DMS153 treated with DMSO at 0.1 percent for 48 hours (cell line): ENCODE measurements at regions not wholly inside any gene's neighbourhood (a gene's known extent, or its start where the extent isn't known, plus 50 kb on each side); places are given as distances from the start of the nearest gene placed in this dataset.

Experiments
- DNase-seq: peaks from one replicate; lab custom pipeline; 2025; ENCODE audit not compliant: unreplicated experiment; lab: John Stamatoyannopoulos, UW

- no peak for DNase-seq
Observed at GRCh38 chr5:33312571-33313549, 127.9 kb upstream of the TARS1 start.

GRCh38 chr5:33315189-33315588 lies 125.6 kb upstream of the TARS1 start:
- no peak for DNase-seq

GRCh38 chr5:33316773-33317172 lies 124.0 kb upstream of the TARS1 start:
- no peak for DNase-seq

- no peak for DNase-seq
Observed at GRCh38 chr5:33317271-33317670, 123.5 kb upstream of the TARS1 start.

- no peak for DNase-seq
Observed at GRCh38 chr5:33319151-33319550, 121.6 kb upstream of the TARS1 start.

- no peak for DNase-seq
Observed at GRCh38 chr5:33319841-33320240, 120.9 kb upstream of the TARS1 start.

GRCh38 chr5:33321026-33321425 lies 119.7 kb upstream of the TARS1 start:
- no peak for DNase-seq

GRCh38 chr5:33322632-33323031 lies 118.1 kb upstream of the TARS1 start:
- DNase-seq: no peak

GRCh38 chr5:33324667-33325307 lies 116.0 kb upstream of the TARS1 start:
- DNase-seq: no peak

GRCh38 chr5:33328818-33329217 lies 111.9 kb upstream of the TARS1 start:
- DNase-seq: no peak

GRCh38 chr5:33329891-33330290 lies 110.9 kb upstream of the TARS1 start:
- no peak for DNase-seq

- DNase-seq: no peak
Observed at GRCh38 chr5:33330426-33330825, 110.3 kb upstream of the TARS1 start.

GRCh38 chr5:33330992-33331391 lies 109.8 kb upstream of the TARS1 start:
- DNase-seq: no peak

- no peak for DNase-seq
Observed at GRCh38 chr5:33332804-33333203, 108.0 kb upstream of the TARS1 start.

GRCh38 chr5:33334829-33335228 lies 105.9 kb upstream of the TARS1 start:
- no peak for DNase-seq

- DNase-seq: no peak
Observed at GRCh38 chr5:33336891-33337636, 103.7 kb upstream of the TARS1 start.

GRCh38 chr5:33337637-33337992 lies 103.2 kb upstream of the TARS1 start:
- DNase-seq: peak; percentile 13

GRCh38 chr5:33338336-33339110 lies 102.2 kb upstream of the TARS1 start:
- DNase-seq: no peak

- no peak for DNase-seq
Observed at GRCh38 chr5:33339413-33339812, 101.4 kb upstream of the TARS1 start.

- DNase-seq: no peak
Observed at GRCh38 chr5:33340195-33340594, 100.6 kb upstream of the TARS1 start.

- DNase-seq: no peak
Observed at GRCh38 chr5:33341351-33341750, 99.4 kb upstream of the TARS1 start.
